H9 (cell line): ENCODE measurements at regions not wholly inside any gene's neighbourhood (a gene's known extent, or its start where the extent isn't known, plus 50 kb on each side); places are given as distances from the start of the nearest gene placed in this dataset.

Source experiments
- DNase-seq: peaks from one replicate; pipeline ENCODE4 v3.0.0-alpha.2; 2017
- H2AFZ ChIP-seq: one replicate; pipeline ENCODE4 v1.6.1; 2013; ENCODE audit warnings: mild to moderate bottlenecking, low read length, control low read depth, moderate library complexity
- H2AK5ac ChIP-seq: 2 replicates; pipeline ENCODE4 v1.6.1; 2013; ENCODE audit warnings: low read length, control low read depth, mixed read lengths; ENCODE audit not compliant: insufficient read length
- H2BK120ac ChIP-seq: one replicate; pipeline ENCODE4 v1.6.1; 2013; ENCODE audit warnings: low read depth, mild to moderate bottlenecking, low read length, control low read depth, inconsistent platforms; ENCODE audit not compliant: poor library complexity, severe bottlenecking
- H2BK12ac ChIP-seq: 2 replicates; pipeline ENCODE4 v1.6.1; 2013; ENCODE audit warnings: low read length, control low read depth, mixed read lengths, low read depth; ENCODE audit not compliant: insufficient read length
- H2BK15ac ChIP-seq: 2 replicates; pipeline ENCODE4 v1.6.1; 2013; ENCODE audit warnings: low read depth, low read length, control low read depth
- H2BK20ac ChIP-seq: one replicate; pipeline ENCODE4 v1.6.1; 2013; ENCODE audit warnings: low read depth, mild to moderate bottlenecking, low read length, control low read depth, inconsistent platforms; ENCODE audit not compliant: poor library complexity, severe bottlenecking
- H2BK5ac ChIP-seq: 2 replicates; pipeline ENCODE4 v1.6.1; 2013; ENCODE audit warnings: low read length, control low read depth, mixed read lengths; ENCODE audit not compliant: insufficient read length
- H3K14ac ChIP-seq: 2 replicates; pipeline ENCODE4 v1.6.1; 2013; ENCODE audit warnings: low read length, control low read depth; ENCODE audit not compliant: insufficient read depth
- H3K18ac ChIP-seq: 2 replicates; pipeline ENCODE4 v1.6.1; 2013; ENCODE audit warnings: low read depth, mild to moderate bottlenecking, mixed read lengths, low read length, control low read depth; ENCODE audit not compliant: insufficient read length
- H3K23ac ChIP-seq: 2 replicates; pipeline ENCODE4 v1.6.1; 2013; ENCODE audit warnings: low read length, control low read depth, mixed read lengths, low read depth; ENCODE audit not compliant: insufficient read length
- H3K23me2 ChIP-seq: 2 replicates; pipeline ENCODE4 v1.6.1; 2013; ENCODE audit warnings: low read depth, mild to moderate bottlenecking, mixed read lengths, low read length, control low read depth; ENCODE audit not compliant: insufficient read length, poor library complexity, severe bottlenecking
- H3K27ac ChIP-seq: 2 replicates; pipeline ENCODE4 v1.5.1; 2013; ENCODE audit warnings: low read length, control low read depth, mixed read lengths, low read depth; ENCODE audit not compliant: insufficient read length
- H3K27me3 ChIP-seq: 2 replicates; pipeline ENCODE4 v1.6.1; 2013; ENCODE audit warnings: low read length, control low read depth, inconsistent platforms; ENCODE audit not compliant: insufficient read depth
- H3K4ac ChIP-seq: 2 replicates; pipeline ENCODE4 v1.6.1; 2013; ENCODE audit warnings: low read depth, mild to moderate bottlenecking, control low read depth, inconsistent platforms, low read length, moderate library complexity
- H3K4me1 ChIP-seq: 2 replicates; pipeline ENCODE4 v1.6.1; 2013; ENCODE audit warnings: low read length, control low read depth, inconsistent platforms; ENCODE audit not compliant: insufficient read depth
- H3K4me2 ChIP-seq: 2 replicates; pipeline ENCODE4 v1.6.1; 2013; ENCODE audit warnings: low read length, control low read depth, mixed read lengths; ENCODE audit not compliant: insufficient read length, insufficient read depth
- H3K56ac ChIP-seq: 2 replicates; pipeline ENCODE4 v1.6.1; 2013; ENCODE audit warnings: low read depth, mild to moderate bottlenecking, mixed read lengths, low read length, control low read depth; ENCODE audit not compliant: insufficient read length
- H3K79me1 ChIP-seq: 2 replicates; pipeline ENCODE4 v1.6.1; 2013; ENCODE audit warnings: low read depth, mild to moderate bottlenecking, moderate library complexity, low read length, control low read depth, inconsistent platforms; ENCODE audit not compliant: insufficient read depth, poor library complexity, severe bottlenecking
- H3K79me2 ChIP-seq: 2 replicates; pipeline ENCODE4 v1.6.1; 2013; ENCODE audit warnings: low read length, control low read depth, inconsistent platforms; ENCODE audit not compliant: insufficient read depth
- H3K9ac ChIP-seq: 2 replicates; pipeline ENCODE4 v1.6.1; 2013; ENCODE audit warnings: low read length, control low read depth, mixed read lengths; ENCODE audit not compliant: insufficient read length; ENCODE audit errors: extremely low read depth
- H3K9me3 ChIP-seq: one replicate; pipeline ENCODE4 v1.6.1; 2013; ENCODE audit warnings: low read depth, low read length, inconsistent platforms; ENCODE audit not compliant: control insufficient read depth
- H3T11ph ChIP-seq: one replicate; pipeline ENCODE4 v1.6.1; 2013; ENCODE audit warnings: mild to moderate bottlenecking, low read length, control low read depth, inconsistent platforms
- H4K20me1 ChIP-seq: one replicate; pipeline ENCODE4 v1.6.1; 2013; ENCODE audit not compliant: control insufficient read depth, insufficient read length, insufficient read depth
- H4K5ac ChIP-seq: 2 replicates; pipeline ENCODE4 v1.6.1; 2013; ENCODE audit warnings: low read depth, mild to moderate bottlenecking, mixed read lengths, low read length, control low read depth; ENCODE audit not compliant: insufficient read length
- H4K8ac ChIP-seq: replicated peaks from 2 replicates; pipeline ENCODE4 v1.6.1; 2013; ENCODE audit warnings: low read length, control low read depth, mixed read lengths, low read depth; ENCODE audit not compliant: insufficient read length
- H4K91ac ChIP-seq: 2 replicates; pipeline ENCODE4 v1.6.1; 2013; ENCODE audit warnings: low read depth, mild to moderate bottlenecking, moderate library complexity, mixed read lengths, low read length, control low read depth; ENCODE audit not compliant: insufficient read length
- H3K27ac Mint-ChIP-seq, 3 experiments: 2 replicates in 2 of 3; 3 replicates in 1 of 3; pipeline ENCODE4 v1.8.0; 2020 to 2021; ENCODE audit warnings: mixed read lengths in 3 of 3, mild to moderate bottlenecking in 1 of 3, moderate library complexity in 1 of 3
- H3K27me3 Mint-ChIP-seq: 2 replicates; pipeline ENCODE4 v1.8.0; 2021; ENCODE audit warnings: low read depth, mild to moderate bottlenecking, moderate library complexity, mixed read lengths
- H3K36me3 Mint-ChIP-seq, 3 experiments: 2 replicates in 2 of 3; 3 replicates in 1 of 3; pipeline ENCODE4 v1.8.0; 2020 to 2021; ENCODE audit warnings: low read depth in 3 of 3, mixed read lengths in 3 of 3; ENCODE audit not compliant: insufficient read depth in 1 of 3
- H3K4me1 Mint-ChIP-seq, 2 experiments: 2 replicates each; pipeline ENCODE4 v1.8.0; 2020; ENCODE audit warnings: mixed read lengths in 2 of 2
- H3K4me3 Mint-ChIP-seq, 2 experiments: 2 replicates in 1 of 2; 3 replicates in 1 of 2; pipeline ENCODE4 v1.8.0; 2020 to 2021; ENCODE audit warnings: mild to moderate bottlenecking in 2 of 2, mixed read lengths in 2 of 2, moderate library complexity in 1 of 2
- H3K9me3 Mint-ChIP-seq, 2 experiments: 2 replicates in 1 of 2; 3 replicates in 1 of 2; pipeline ENCODE4 v1.8.0; 2020; ENCODE audit warnings: mild to moderate bottlenecking in 2 of 2, mixed read lengths in 2 of 2, moderate library complexity in 1 of 2
- CTCF ChIP-seq: fragments of 200-600 bp; sonication (generic); conservative IDR thresholded peaks from 3 replicates; pipeline ENCODE4 v1.8.0; 2021; ENCODE audit warnings: antibody characterized with exemption, mild to moderate bottlenecking
- WGBS: extraction: QIAGEN DNeasy Blood & Tissue Kit; methylation state at CpG from one replicate; pipeline ENCODE4 v1.1.7; 2013; ENCODE audit warnings: missing lambda C conversion rate, low lambda C conversion rate, mixed read lengths; ENCODE audit not compliant: insufficient read length; ENCODE audit errors: extremely low coverage; 5-methylcytosine and 5-hydroxymethylcytosine counted together

DNA sequence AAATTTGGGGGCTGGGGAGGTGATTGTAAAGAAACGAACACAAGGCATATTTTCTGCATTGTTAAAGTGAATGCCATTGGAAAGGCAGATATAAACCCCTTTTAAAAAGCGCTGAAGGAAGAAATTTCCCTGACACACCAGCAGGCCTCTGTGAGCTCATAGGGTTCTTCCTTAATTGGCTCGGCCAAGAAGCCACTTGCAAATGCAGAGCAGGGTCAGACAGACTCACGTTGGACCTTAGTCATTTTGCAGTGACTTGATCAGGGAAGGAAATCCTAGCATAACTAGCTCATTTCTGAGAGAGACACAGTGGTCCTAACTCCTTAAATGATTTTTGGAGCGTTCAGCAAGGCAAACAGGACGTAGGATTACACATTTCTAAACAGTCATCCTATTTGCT lies 1461.4 kb downstream of the GATA3 start:
- no peak overlapping the region for H3K27ac ChIP-seq
- H3K9me3 ChIP-seq = no peaks in the 10 kb centered on the region
- H3K36me3 Mint-ChIP-seq = peaks cover 0 to 11% (median 0%) of the 10 kb centered on the region in 3 experiments; a peak in 4 of 7 replicates
- H3K9me3 Mint-ChIP-seq = peaks cover 7 to 19% of the 10 kb centered on the region in 2 experiments
- no peak overlapping the region for H3K4me2 ChIP-seq
- H3K18ac ChIP-seq = no peak overlapping the region
- no peak overlapping the region for H3K9ac ChIP-seq
- DNase-seq = no peak
- H3K4me1 ChIP-seq = peaks cover 4% of the 10 kb centered on the region; the same call in 1 of the 2 replicates
- no peak overlapping the region for H2BK120ac ChIP-seq
- H3K79me1 ChIP-seq = no peaks in the 10 kb centered on the region
- H4K8ac ChIP-seq = no peak overlapping the region
- H3K23me2 ChIP-seq = no peaks in the 10 kb centered on the region
- no peak overlapping the region for H3K4ac ChIP-seq
- no peak overlapping the region for H2BK12ac ChIP-seq
- H4K5ac ChIP-seq = no peak overlapping the region
- no peak overlapping the region for H2AK5ac ChIP-seq
- no peaks in the 10 kb centered on the region for H3K79me2 ChIP-seq
- H4K20me1 ChIP-seq = no peaks in the 10 kb centered on the region
- peaks cover 13 to 18% of the 10 kb centered on the region in 2 experiments for H3K4me1 Mint-ChIP-seq
- no peak overlapping the region for H3T11ph ChIP-seq
- H3K27me3 Mint-ChIP-seq = no peaks in the 10 kb centered on the region
- no peak overlapping the region for H3K27ac Mint-ChIP-seq
- H2BK20ac ChIP-seq = no peak overlapping the region
- H3K4me3 Mint-ChIP-seq = no peak overlapping the region
- no CpG with 5 or more reads among the region's 6 CpGs for WGBS
- no peak overlapping the region for H3K23ac ChIP-seq
- no peak overlapping the region for H3K14ac ChIP-seq
- no peak overlapping the region for H2BK5ac ChIP-seq
- no peak overlapping the region for H4K91ac ChIP-seq
- TF ChIP-seq CTCF = no peak
- no peak overlapping the region for H2BK15ac ChIP-seq
- no peak overlapping the region for H3K56ac ChIP-seq
- no peak overlapping the region for H2AFZ ChIP-seq
- no peaks in the 10 kb centered on the region for H3K27me3 ChIP-seq
